Left lobe of liver (tissue), 2 donors: ENCODE measurements at regions not wholly inside any gene's neighbourhood (a gene's known extent, or its start where the extent isn't known, plus 50 kb on each side); places are given as distances from the start of the nearest gene placed in this dataset.
A peak's percentile ranks its signal among the peaks of the same experiment; 100 is the strongest.
"Not testable (repeated sequence)": the region's sequence is repeated elsewhere in the genome, so short reads cannot be mapped to it uniquely, and the experiment has no call there.

Experiments
- ATAC-seq: fragments of 200-7000 bp; cut with Tn5 transposase; one replicate; pipeline ENCODE4 v1.9.1; 2020; ENCODE audit warnings: mild to moderate bottlenecking, moderate library complexity
- DNase-seq: peaks from one replicate; pipeline ENCODE4 v3.0.0-alpha.2; 2020; ENCODE audit warnings: low spot score
- donor health status: DM: no; HTN: no; CAD: no; lungs with moderate emphysema.
- donor health status: DM: no; HTN: yes; CAD: no.

- ATAC-seq = no peak
- no peak for DNase-seq
Measured at GRCh38 chr6:169019111-169019510, 234.5 kb downstream of the THBS2 start.

- ATAC-seq = no peak
Measured at GRCh38 chr6:169016758-169017157, 236.9 kb downstream of the THBS2 start.

GRCh38 chr6:169014211-169015197, 239.1 kb downstream of the THBS2 start:
- ATAC-seq (no peak), DNase-seq (no peak)

More at GRCh38 chr6:169016758-169017157, 236.9 kb downstream of the THBS2 start:
- DNase-seq = no peak

GRCh38 chr6:169009628-169010027, 244.0 kb downstream of the THBS2 start:
- DNase-seq = no peak
- no peak for ATAC-seq

- no peak for ATAC-seq
- no peak for DNase-seq
Measured at GRCh38 chr6:169008641-169009257, 244.9 kb downstream of the THBS2 start.

- no peak for DNase-seq
Measured at GRCh38 chr6:169005166-169005565, 248.5 kb downstream of the THBS2 start.

GRCh38 chr6:169000022-169000421, 253.6 kb downstream of the THBS2 start:
- no peak for ATAC-seq
- no peak for DNase-seq

More at GRCh38 chr6:169005166-169005565, 248.5 kb downstream of the THBS2 start:
- ATAC-seq = no peak

- DNase-seq (no peak), ATAC-seq (no peak)
Measured at GRCh38 chr6:168999392-168999791, 254.3 kb downstream of the THBS2 start.

GRCh38 chr6:168996356-168996625, 257.4 kb downstream of the THBS2 start:
- ATAC-seq = no peak
- DNase-seq = no peak

GRCh38 chr6:168995526-168996355, 257.9 kb downstream of the THBS2 start:
- ATAC-seq (no peak), DNase-seq (no peak)

GRCh38 chr6:168994956-168995355, 258.7 kb downstream of the THBS2 start:
- ATAC-seq = no peak
- no peak for DNase-seq

- ATAC-seq = no peak
- no peak for DNase-seq
Measured at GRCh38 chr6:168992446-168993144, 261.1 kb downstream of the THBS2 start.

GRCh38 chr6:168991695-168992094, 262.0 kb downstream of the THBS2 start:
- DNase-seq, ATAC-seq: not testable (repeated sequence)

GRCh38 chr6:168990019-168990751, 263.5 kb downstream of the THBS2 start:
- DNase-seq = no peak
- no peak for ATAC-seq

GRCh38 chr6:168989421-168989820, 264.2 kb downstream of the THBS2 start:
- DNase-seq = no peak

GRCh38 chr6:168988801-168989200, 264.8 kb downstream of the THBS2 start:
- ATAC-seq (peak; percentile 58), DNase-seq (no peak)

More at GRCh38 chr6:168989421-168989820, 264.2 kb downstream of the THBS2 start:
- ATAC-seq = no peak

- ATAC-seq (no peak), DNase-seq (no peak)
Measured at GRCh38 chr6:168988280-168988679, 265.4 kb downstream of the THBS2 start.

GRCh38 chr6:168985705-168986104, 267.9 kb downstream of the THBS2 start:
- DNase-seq (no peak), ATAC-seq (no peak)

- ATAC-seq = no peak
- no peak for DNase-seq
Measured at GRCh38 chr6:168983925-168984324, 269.7 kb downstream of the THBS2 start.

GRCh38 chr6:168981187-168981586, 272.5 kb downstream of the THBS2 start:
- no peak for DNase-seq
- ATAC-seq = no peak
